Fibroblast of the aortic adventitia (primary cell): ENCODE measurements at regions not wholly inside any gene's neighbourhood (a gene's known extent, or its start where the extent isn't known, plus 50 kb on each side); places are given as distances from the start of the nearest gene placed in this dataset.

Experiments
- DNase-seq: peaks from one replicate; pipeline ENCODE4 v3.0.0-alpha.2; 2010; ENCODE audit warnings: low read depth
- H3K4me3 ChIP-seq: 2 replicates; pipeline ENCODE4 v1.5.1; 2011; ENCODE audit warnings: low read depth, mild to moderate bottlenecking, control low read depth, low read length, moderate library complexity
- TF ChIP-seq, protein P1 (sequence below): IDR thresholded peaks from 2 replicates; pipeline ENCODE4 v1.5.1; 2011; ENCODE audit warnings: mild to moderate bottlenecking, low read length, control low read depth, inconsistent platforms; ENCODE audit not compliant: insufficient read depth

DNA sequence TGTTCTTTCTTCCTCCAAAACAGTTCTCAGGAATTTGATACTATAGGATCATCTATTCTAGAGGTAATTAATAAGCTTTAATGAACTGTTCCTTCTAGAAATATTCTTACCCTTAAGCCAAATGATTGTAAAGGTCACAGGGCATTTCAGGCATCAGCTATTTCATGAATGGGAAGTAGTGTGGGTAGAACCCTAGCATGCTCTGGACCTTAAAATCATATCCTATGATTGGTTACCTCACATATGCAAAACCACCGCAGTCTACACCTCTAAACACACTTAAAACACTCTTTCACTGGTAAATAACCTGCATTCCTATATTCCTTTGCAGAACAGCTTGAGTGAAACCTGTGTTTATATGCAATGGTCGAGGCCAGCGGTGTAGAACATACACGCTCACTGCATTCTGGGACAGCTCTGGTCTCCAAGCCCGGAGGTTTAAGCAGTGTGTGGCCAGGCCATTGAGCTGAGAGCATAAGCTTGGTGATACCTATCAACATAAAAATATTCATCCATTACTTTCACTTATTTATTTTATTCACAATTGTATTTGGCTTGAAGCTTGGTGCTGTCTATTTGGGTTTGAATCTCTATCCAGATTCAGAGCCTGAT lies 87.7 kb upstream of the RASGRP1 start:
- H3K4me3 ChIP-seq, result no peak overlapping the region
- TF ChIP-seq, protein P1, sequence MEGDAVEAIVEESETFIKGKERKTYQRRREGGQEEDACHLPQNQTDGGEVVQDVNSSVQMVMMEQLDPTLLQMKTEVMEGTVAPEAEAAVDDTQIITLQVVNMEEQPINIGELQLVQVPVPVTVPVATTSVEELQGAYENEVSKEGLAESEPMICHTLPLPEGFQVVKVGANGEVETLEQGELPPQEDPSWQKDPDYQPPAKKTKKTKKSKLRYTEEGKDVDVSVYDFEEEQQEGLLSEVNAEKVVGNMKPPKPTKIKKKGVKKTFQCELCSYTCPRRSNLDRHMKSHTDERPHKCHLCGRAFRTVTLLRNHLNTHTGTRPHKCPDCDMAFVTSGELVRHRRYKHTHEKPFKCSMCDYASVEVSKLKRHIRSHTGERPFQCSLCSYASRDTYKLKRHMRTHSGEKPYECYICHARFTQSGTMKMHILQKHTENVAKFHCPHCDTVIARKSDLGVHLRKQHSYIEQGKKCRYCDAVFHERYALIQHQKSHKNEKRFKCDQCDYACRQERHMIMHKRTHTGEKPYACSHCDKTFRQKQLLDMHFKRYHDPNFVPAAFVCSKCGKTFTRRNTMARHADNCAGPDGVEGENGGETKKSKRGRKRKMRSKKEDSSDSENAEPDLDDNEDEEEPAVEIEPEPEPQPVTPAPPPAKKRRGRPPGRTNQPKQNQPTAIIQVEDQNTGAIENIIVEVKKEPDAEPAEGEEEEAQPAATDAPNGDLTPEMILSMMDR, result no peak
- no peak for DNase-seq

DNA sequence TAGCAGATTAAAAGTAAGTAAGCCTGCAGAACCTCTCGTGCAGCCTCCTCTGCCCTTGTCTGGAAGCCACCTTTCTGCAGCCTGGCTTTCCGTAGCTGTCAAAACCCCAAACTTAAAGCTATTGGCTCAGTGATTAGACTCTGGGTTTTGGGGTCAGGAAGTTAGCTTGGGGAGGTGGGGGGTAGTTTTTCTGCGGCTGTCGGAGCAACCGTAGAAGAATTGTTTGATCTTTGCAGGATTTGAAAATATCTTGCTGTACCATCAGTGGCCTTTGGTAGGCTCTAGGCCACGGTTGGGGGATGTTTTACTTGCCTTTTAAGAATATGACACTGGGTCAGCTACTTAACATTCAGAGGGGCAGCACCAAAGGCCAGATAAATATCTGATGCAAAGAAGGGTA lies 88.4 kb upstream of the RASGRP1 start:
- TF ChIP-seq, protein P1, result no peak
- DNase-seq, result no peak
- no peak overlapping the region for H3K4me3 ChIP-seq

DNA sequence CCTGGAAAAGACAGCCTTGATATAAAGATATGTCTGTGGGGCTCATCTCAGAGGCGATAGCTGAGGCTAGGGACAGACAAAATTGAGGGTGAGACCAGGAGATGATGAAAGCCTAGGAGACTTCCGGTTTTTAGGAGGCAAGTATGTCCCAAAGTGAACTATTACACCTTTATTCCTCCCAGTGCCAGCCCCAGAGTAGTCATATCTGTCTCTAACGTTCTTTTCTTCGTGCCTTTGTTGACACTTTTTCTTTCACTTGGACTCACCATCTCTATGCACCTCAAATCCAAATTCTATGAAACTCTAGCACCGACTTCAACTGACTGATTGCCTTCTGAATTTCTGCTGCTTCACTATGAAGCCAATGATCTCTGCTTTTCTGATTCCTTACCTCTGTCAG lies 93.8 kb upstream of the RASGRP1 start:
- H3K4me3 ChIP-seq, result no peak overlapping the region
- no peak for DNase-seq
- TF ChIP-seq, protein P1, result no peak

DNA sequence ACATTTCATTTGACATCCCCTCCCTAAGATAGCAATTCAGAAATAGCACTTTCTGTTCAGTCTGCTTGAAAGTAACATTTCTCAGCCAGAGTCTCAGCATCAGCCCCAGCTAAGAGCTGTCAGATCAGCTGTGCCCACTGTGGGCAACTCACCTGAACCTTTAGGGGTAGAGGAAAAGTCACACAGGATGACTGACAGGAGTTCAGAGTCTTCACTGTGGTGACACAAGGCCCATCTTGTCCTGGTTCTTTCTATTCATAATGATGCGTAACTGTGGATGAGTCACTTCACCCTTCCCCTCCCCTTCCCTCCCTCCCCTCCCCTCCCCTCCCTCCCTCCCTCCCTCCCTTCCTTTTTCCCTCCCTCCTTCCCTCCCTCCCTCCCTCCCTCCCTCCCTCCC lies 96.1 kb upstream of the RASGRP1 start:
- TF ChIP-seq, protein P1, result no peak
- no peak overlapping the region for H3K4me3 ChIP-seq
- no peak for DNase-seq

DNA sequence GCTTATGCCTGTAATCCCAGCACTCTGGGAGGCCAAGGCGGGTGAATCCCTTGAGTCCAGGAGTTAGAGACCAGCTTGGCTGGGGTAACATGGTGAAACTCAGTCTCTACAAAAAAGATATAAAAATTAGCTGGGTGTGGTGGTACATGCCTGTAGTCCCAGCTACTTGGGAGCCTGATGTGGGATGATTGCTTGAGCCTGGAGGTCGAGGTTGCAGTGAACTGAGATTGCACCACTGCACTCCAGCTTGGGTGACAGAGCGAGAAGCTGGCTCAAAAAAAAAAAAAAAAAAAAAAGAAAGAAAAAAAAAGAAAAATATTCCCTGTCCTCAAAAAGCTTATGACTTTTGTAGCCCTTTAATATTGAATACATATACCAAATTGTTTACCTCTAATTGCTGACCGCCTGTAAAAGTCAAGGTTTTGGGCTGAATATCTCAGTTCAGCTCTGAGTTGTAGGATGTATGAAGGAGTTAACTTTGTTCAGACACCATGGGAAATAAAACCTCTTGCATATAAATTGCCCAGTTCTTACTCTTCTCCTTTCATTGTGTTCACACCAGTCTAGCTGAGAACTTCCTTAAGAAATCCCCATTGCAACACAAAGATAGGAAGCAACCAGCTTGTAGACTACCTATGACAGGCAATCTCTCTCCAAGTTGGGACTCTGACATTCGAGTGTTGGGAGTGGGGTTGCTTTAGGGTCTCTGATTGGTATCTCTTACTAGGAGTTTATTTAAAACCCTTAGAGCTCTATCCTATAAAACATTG lies 97.6 kb upstream of the RASGRP1 start:
- DNase-seq, result no peak
- TF ChIP-seq, protein P1, result no peak
- no peak overlapping the region for H3K4me3 ChIP-seq

DNA sequence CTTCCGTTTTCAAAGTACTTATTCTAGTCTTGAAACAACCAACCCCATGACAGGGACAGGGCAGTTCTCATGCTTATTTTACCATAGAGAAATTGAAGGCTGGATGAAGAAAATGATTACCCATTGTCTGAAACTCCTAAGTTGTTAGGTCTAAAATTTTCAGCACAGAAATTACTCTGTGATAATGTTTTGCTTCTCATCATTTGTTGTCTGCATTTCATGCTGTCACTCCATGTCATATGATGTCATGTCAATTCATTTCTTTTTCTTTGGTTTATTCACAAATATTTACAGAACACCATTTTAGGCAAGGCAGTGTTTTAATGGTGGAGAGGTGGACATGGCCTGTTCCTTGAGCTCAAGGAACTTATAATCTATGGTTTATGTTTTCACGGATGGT lies 98.2 kb upstream of the RASGRP1 start:
- no peak for DNase-seq

More for the DNA sequence above, 98.2 kb upstream of the RASGRP1 start:
- TF ChIP-seq, protein P1, result no peak
- no peak overlapping the region for H3K4me3 ChIP-seq
